Spleen (tissue), 7 donors: ENCODE measurements at regions not wholly inside any gene's neighbourhood (a gene's known extent, or its start where the extent isn't known, plus 50 kb on each side); places are given as distances from the start of the nearest gene placed in this dataset.

Source experiments
- POLR2A ChIP-seq, 3 donors: fragments of 450-650 bp; IDR thresholded peaks; one replicate each; pipeline ENCODE4 v1.5.1; 2017; ENCODE audit warnings: antibody characterized with exemption in 3 of 3, mild to moderate bottlenecking in 1 of 3
- POLR2AphosphoS5 ChIP-seq, 3 donors: sonication (generic); formaldehyde crosslinking; IDR thresholded peaks; one replicate each; pipeline ENCODE4 v1.5.1; 2017; ENCODE audit warnings: antibody characterized with exemption in 3 of 3
- TF ChIP-seq, protein P1 (sequence below), 11 experiments: fragments of 200-600 bp in 7 of 11; fragments of 450-650 bp in 4 of 11; sonication (generic) in 4 of 11; IDR thresholded peaks in 8 of 11; conservative IDR thresholded peaks in 3 of 11; 1 replicate in 7 of 11; 2 replicates in 4 of 11; pipeline versions ENCODE4 v1.4.0 to v1.8.0; 2016 to 2021; ENCODE audit warnings: antibody characterized with exemption in 11 of 11, inconsistent platforms in 4 of 11, mild to moderate bottlenecking in 1 of 11
- donor health status: DM: no; HTN: no; CAD: no; lungs with moderate emphysema.
- donor health status: DM: no; HTN: no; CAD: no.
- donor health status: DM: no; HTN: no; CAD: no.

DNA sequence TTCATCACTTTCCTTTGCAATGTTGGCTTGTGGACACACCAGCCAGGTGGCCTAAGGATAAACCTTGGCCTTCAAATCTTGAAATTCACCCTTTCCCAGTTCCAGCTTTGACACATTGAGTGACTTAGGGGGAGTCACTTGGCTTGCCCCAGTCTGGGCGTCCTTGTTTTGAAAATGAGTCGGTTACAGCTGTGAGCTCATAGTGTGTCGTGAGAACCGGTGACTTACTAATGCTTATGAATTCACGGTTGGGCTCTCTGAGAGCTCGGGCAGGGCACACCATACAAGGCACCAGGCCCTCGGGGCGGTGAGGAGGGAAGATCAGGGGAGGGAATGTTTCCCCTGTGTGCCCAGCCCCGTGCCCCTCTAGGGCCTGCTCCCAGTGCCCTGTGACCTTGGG, 126.9 kb upstream of the TMPRSS2 start:
- TF ChIP-seq, protein P1, sequence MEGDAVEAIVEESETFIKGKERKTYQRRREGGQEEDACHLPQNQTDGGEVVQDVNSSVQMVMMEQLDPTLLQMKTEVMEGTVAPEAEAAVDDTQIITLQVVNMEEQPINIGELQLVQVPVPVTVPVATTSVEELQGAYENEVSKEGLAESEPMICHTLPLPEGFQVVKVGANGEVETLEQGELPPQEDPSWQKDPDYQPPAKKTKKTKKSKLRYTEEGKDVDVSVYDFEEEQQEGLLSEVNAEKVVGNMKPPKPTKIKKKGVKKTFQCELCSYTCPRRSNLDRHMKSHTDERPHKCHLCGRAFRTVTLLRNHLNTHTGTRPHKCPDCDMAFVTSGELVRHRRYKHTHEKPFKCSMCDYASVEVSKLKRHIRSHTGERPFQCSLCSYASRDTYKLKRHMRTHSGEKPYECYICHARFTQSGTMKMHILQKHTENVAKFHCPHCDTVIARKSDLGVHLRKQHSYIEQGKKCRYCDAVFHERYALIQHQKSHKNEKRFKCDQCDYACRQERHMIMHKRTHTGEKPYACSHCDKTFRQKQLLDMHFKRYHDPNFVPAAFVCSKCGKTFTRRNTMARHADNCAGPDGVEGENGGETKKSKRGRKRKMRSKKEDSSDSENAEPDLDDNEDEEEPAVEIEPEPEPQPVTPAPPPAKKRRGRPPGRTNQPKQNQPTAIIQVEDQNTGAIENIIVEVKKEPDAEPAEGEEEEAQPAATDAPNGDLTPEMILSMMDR (IDR thresholded peaks at IDR 0.05 in 8 of 11, conservative IDR thresholded peaks at IDR 0.05 in 3 of 11) = no peak
- no peak for TF ChIP-seq POLR2AphosphoS5 (IDR thresholded peaks at IDR 0.05)
- TF ChIP-seq POLR2A (IDR thresholded peaks at IDR 0.05) = no peak
